ENCODE measurements at regions not wholly inside any gene's neighbourhood (a gene's known extent, or its start where the extent isn't known, plus 50 kb on each side); places are given as distances from the start of the nearest gene placed in this dataset.
A peak's percentile ranks its signal among the peaks of the same experiment; 100 is the strongest.

DNA sequence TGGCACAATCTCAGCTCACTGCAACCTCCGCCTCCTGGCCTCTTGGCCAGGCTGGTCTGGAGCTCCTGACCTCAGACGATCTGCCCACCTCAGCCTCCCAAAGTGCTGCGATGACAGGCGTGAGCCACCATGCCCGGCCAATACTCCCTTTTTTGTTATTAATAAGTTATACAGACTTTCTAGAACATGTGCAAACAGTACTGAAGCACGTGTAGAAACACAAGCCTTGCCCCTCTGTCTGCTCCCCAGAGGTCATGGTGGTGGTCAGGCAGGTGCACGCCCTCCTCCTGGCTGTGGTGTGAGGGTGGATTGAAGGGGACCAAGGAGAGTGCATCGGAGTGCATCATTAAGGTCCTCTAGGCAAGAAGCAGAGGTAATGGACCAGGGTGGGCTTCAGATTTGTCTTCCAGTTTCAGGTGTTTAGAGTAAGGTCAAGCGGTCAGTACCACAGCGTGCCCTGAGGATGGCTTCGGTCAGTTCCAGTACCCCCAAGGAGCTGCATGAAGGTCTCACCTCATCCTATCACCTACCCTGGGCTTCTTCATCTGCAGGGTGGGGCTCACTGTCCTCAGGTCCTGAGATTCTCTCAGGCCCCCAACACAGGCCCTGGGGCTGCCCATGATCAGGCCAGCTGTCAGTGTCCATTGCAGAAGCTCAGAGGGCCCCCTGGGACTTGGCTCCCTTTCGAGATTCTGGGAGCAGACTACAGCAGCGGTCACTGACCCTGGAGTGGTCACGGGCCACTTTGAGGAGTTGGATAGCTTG lies 124.3 kb downstream of the GLI2 start:
- H3K27me3 ChIP-seq: no peaks in the 10 kb centered on the region
- DNase-seq: no peak
- 88 to 100% methylated on average over 3 to 14 of the region's 14 CpGs for WGBS, 2 donors (ENCODE audit: low coverage in 1 of 2)
- H3K9me3 ChIP-seq: no peaks in the 10 kb centered on the region
- no peaks in the 10 kb centered on the region for H3K36me3 ChIP-seq
- peaks cover 0 to 8% (median 0%) of the 10 kb centered on the region in 4 donors for H3K4me1 ChIP-seq
- intact Hi-C loops (cut with DNase I; ENCODE audit: low total_unique reads): loop anchor here (10.0 kb wide), 1 partner anchor 125 kb away; the partner anchor contains the start of gene GLI2
- no peak for TF ChIP-seq EP300 (IDR thresholded peaks at IDR 0.05; ENCODE audit: low read depth)
- TF ChIP-seq POLR2AphosphoS5 (IDR thresholded peaks at IDR 0.05): no peak
- no peak for TF ChIP-seq POLR2A (IDR thresholded peaks at IDR 0.05)
- TF ChIP-seq, protein P1, sequence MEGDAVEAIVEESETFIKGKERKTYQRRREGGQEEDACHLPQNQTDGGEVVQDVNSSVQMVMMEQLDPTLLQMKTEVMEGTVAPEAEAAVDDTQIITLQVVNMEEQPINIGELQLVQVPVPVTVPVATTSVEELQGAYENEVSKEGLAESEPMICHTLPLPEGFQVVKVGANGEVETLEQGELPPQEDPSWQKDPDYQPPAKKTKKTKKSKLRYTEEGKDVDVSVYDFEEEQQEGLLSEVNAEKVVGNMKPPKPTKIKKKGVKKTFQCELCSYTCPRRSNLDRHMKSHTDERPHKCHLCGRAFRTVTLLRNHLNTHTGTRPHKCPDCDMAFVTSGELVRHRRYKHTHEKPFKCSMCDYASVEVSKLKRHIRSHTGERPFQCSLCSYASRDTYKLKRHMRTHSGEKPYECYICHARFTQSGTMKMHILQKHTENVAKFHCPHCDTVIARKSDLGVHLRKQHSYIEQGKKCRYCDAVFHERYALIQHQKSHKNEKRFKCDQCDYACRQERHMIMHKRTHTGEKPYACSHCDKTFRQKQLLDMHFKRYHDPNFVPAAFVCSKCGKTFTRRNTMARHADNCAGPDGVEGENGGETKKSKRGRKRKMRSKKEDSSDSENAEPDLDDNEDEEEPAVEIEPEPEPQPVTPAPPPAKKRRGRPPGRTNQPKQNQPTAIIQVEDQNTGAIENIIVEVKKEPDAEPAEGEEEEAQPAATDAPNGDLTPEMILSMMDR (IDR thresholded peaks at IDR 0.05): no peak
- H3K4me3 ChIP-seq: no peak overlapping the region
- no peak overlapping the region for H3K27ac ChIP-seq
- in situ Hi-C loops (cut with MboI; ENCODE audit: low pct_ligation_motif_present in 1 of 4, low pct_unique_long_range_greater_than_20kb in 1 of 4, low sequenced_read_pairs in 3 of 4): no loop called here

DNA sequence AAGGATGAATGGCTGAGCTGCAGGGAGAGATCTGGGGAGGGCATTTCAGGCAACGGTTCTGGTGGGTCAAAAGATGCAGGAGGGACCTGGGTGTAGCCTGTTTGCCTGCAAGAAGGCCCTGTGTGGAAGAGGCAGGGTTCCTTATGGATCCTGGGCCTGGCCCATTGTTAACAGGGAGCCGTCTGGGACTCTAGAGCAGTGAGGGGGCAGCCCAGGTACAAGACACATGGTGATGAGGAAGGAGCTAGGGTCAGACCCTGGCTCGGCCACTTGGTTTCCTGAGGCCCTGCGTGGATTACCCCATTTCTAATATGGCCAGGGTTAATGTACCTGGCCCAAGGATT lies 124.9 kb downstream of the GLI2 start:
- Histone ChIP-seq H3K4me1 (peaks cover 0 to 8% (median 0%) of the 10 kb centered on the region in 4 donors), H3K4me3 (no peak overlapping the region), H3K27ac (no peak overlapping the region), H3K36me3 (no peaks in the 10 kb centered on the region), H3K9me3 (no peaks in the 10 kb centered on the region), H3K27me3 (no peaks in the 10 kb centered on the region)
- TF ChIP-seq, protein P1 (IDR thresholded peaks at IDR 0.05): no peak
- TF ChIP-seq POLR2A (IDR thresholded peaks at IDR 0.05) (no peak), EP300 (IDR thresholded peaks at IDR 0.05; ENCODE audit: low read depth) (no peak), POLR2AphosphoS5 (IDR thresholded peaks at IDR 0.05) (no peak)
- in situ Hi-C loops (cut with MboI; ENCODE audit: low pct_ligation_motif_present in 1 of 4, low pct_unique_long_range_greater_than_20kb in 1 of 4, low sequenced_read_pairs in 3 of 4): no loop called here
- no peak for DNase-seq
- WGBS, 2 donors (ENCODE audit: low coverage in 1 of 2): 75 to 100% methylated on average over 2 to 4 of the region's 4 CpGs
- intact Hi-C loops (cut with DNase I; ENCODE audit: low total_unique reads): no loop called here

DNA sequence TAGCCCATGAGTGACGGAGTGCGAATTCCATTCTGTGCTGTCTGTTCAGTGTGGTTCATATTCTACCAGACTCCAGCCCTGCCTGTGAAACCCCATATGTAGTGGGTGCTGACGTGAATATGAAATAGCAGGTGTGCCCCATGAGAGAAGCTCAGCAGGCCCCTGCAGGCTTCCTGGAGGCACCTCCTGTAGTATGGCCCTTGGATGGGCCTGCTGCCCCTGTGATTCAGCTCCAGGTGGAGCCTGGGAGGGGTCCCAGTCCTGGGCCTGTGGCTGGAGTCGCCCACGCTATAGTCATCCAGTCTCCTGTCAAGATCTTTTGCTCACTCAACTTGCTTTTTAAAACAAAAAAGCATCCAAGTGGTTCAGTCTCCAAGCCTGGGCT lies 125.5 kb downstream of the GLI2 start:
- no peak overlapping the region for H3K27ac ChIP-seq
- no peaks in the 10 kb centered on the region for H3K27me3 ChIP-seq
- H3K36me3 ChIP-seq: no peaks in the 10 kb centered on the region
- peaks cover 0 to 8% (median 0%) of the 10 kb centered on the region in 4 donors for H3K4me1 ChIP-seq
- TF ChIP-seq EP300 (IDR thresholded peaks at IDR 0.05; ENCODE audit: low read depth) (no peak), POLR2AphosphoS5 (IDR thresholded peaks at IDR 0.05) (no peak), POLR2A (IDR thresholded peaks at IDR 0.05) (no peak)
- TF ChIP-seq, protein P1 (IDR thresholded peaks at IDR 0.05): no peak
- WGBS, 2 donors (ENCODE audit: low coverage in 1 of 2): 87% methylated on average over 5 of the region's 5 CpGs; no CpG with 5 or more reads in 1 of the 2 donors
- in situ Hi-C loops (cut with MboI; ENCODE audit: low pct_ligation_motif_present in 1 of 4, low pct_unique_long_range_greater_than_20kb in 1 of 4, low sequenced_read_pairs in 3 of 4): no loop called here
- DNase-seq: no peak
- intact Hi-C loops (cut with DNase I; ENCODE audit: low total_unique reads): no loop called here
- H3K4me3 ChIP-seq: no peak overlapping the region
- H3K9me3 ChIP-seq: no peaks in the 10 kb centered on the region

DNA sequence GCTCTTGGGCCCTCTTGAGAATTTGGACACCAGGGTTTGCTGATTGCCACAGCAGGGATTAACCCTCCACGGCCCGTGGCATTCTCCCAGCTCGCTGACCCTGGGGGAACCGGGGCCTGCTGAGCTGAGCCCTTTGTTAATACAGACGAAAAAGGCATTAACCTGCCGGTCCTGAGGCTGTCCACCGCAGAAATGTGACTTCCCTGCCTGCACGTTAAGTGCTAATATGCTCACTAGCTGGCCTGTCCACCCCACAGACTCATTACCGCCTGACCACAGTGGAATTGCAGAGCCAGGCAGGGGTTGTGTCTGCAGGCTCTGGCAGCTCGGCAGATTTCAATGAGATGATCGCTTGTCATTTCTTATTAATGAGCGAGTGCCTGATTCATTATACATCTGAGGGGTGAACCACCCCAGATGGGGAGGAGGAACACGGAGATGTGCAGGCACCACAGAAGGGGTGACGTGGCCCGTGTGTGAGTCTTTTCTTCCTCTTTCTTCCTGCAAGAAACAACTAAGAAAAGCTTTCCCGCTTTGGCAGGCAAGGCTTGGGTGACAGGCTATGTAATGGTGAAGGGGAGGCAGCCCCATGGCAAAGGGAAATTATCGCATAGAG lies 126.0 kb downstream of the GLI2 start:
- Histone ChIP-seq H3K36me3 (no peaks in the 10 kb centered on the region), H3K27ac (peak overlapping the region in 1 of 4 donors; percentile 1), H3K4me1 (peaks cover under 1 to 12% (median 1%) of the 10 kb centered on the region in 4 donors), H3K27me3 (peaks cover 4% of the 10 kb centered on the region), H3K9me3 (no peaks in the 10 kb centered on the region), H3K4me3 (no peak overlapping the region)
- WGBS, 2 donors (ENCODE audit: low coverage in 1 of 2): 82 to 93% methylated on average over 3 to 17 of the region's 17 CpGs
- DNase-seq: no peak
- TF ChIP-seq POLR2A (IDR thresholded peaks at IDR 0.05) (no peak), EP300 (IDR thresholded peaks at IDR 0.05; ENCODE audit: low read depth) (no peak), POLR2AphosphoS5 (IDR thresholded peaks at IDR 0.05) (no peak)
- TF ChIP-seq, protein P1 (IDR thresholded peaks at IDR 0.05): no peak
- intact Hi-C loops (cut with DNase I; ENCODE audit: low total_unique reads) (no loop called here), in situ Hi-C loops (cut with MboI; ENCODE audit: low pct_ligation_motif_present in 1 of 4, low pct_unique_long_range_greater_than_20kb in 1 of 4, low sequenced_read_pairs in 3 of 4) (no loop called here)
